H1 (cell line): ENCODE measurements at regions not wholly inside any gene's neighbourhood (a gene's known extent, or its start where the extent isn't known, plus 50 kb on each side); places are given as distances from the start of the nearest gene placed in this dataset.

Experiments
- CTCF ChIA-PET: fragments of 300-600 bp; sonication (Branson Sonifier 250); formaldehyde crosslinking; loops from one replicate; lab custom pipeline; 2021; ENCODE audit not compliant: partially characterized antibody; lab: Charles Lee
- POLR2A ChIA-PET: fragments of 300-600 bp; sonication (Branson Sonifier 250); formaldehyde crosslinking; loops from one replicate; lab custom pipeline; 2021; ENCODE audit warnings: inconsistent platforms; ENCODE audit not compliant: partially characterized antibody; lab: Charles Lee
- DNase-seq, 2 experiments: peaks; one replicate each; pipeline versions ENCODE4 v3.0.0 to v3.0.0-alpha.2; 2010 to 2022; ENCODE audit warnings: low spot score in 2 of 2, low read depth in 1 of 2, mixed read lengths in 1 of 2
- FAIRE-seq: peaks from 2 replicates; lab custom pipeline; 2011; peaks lifted over from hg19 to GRCh38; lab: Jason Lieb, UNC
- H2AFZ ChIP-seq: 2 replicates; pipeline ENCODE4 v1.8.1; 2012; ENCODE audit warnings: low read length, inconsistent platforms
- H2AK5ac ChIP-seq: 2 replicates; pipeline ENCODE4 v1.6.1; 2013; ENCODE audit warnings: low read depth, low read length
- H2BK120ac ChIP-seq: replicated peaks from 2 replicates; pipeline ENCODE3; 2013; ENCODE audit warnings: low read depth, low read length, inconsistent platforms
- H2BK12ac ChIP-seq: 2 replicates; pipeline ENCODE4 v1.6.1; 2013; ENCODE audit warnings: low read depth, low read length
- H2BK15ac ChIP-seq: 2 replicates; pipeline ENCODE4 v1.6.1; 2013; ENCODE audit warnings: low read length
- H2BK20ac ChIP-seq: 2 replicates; pipeline ENCODE4 v1.6.1; 2013; ENCODE audit warnings: low read length
- H2BK5ac ChIP-seq: 2 replicates; pipeline ENCODE4 v1.6.1; 2013; ENCODE audit warnings: low read depth, low read length
- H3K14ac ChIP-seq: 2 replicates; pipeline ENCODE4 v1.6.1; 2013; ENCODE audit warnings: inconsistent platforms; ENCODE audit not compliant: insufficient read length
- H3K18ac ChIP-seq: 2 replicates; pipeline ENCODE4 v1.6.1; 2013; ENCODE audit warnings: low read length; ENCODE audit errors: extremely low read depth
- H3K23ac ChIP-seq: 2 replicates; pipeline ENCODE4 v1.6.1; 2013; ENCODE audit warnings: inconsistent platforms; ENCODE audit not compliant: insufficient read length
- H3K23me2 ChIP-seq: 2 replicates; pipeline ENCODE4 v1.6.1; 2013; ENCODE audit warnings: low read depth, low read length
- H3K27ac ChIP-seq: 2 replicates; pipeline ENCODE4 v1.6.1; 2011; ENCODE audit warnings: low read depth, low read length, inconsistent platforms
- H3K27me3 ChIP-seq, 4 experiments: replicated peaks in 1 of 4; 1 replicate in 1 of 4; 2 replicates in 3 of 4; pipeline versions ENCODE4 v1.6.1 to v1.8.1; 2011 to 2013; ENCODE audit warnings: low read length in 3 of 4, mild to moderate bottlenecking in 3 of 4, inconsistent platforms in 2 of 4, mixed read lengths in 2 of 4, moderate library complexity in 1 of 4; ENCODE audit not compliant: control insufficient read depth in 3 of 4, insufficient read depth in 3 of 4; ENCODE audit errors: extremely low read depth in 1 of 4
- H3K36me3 ChIP-seq, 4 experiments: 2 replicates each; pipeline versions ENCODE4 v1.6.1 to v1.8.1; 2011 to 2013; ENCODE audit warnings: mild to moderate bottlenecking in 4 of 4, low read length in 3 of 4, moderate library complexity in 2 of 4, control low read depth in 1 of 4, inconsistent platforms in 1 of 4; ENCODE audit not compliant: insufficient read depth in 4 of 4, control insufficient read depth in 2 of 4
- H3K4ac ChIP-seq: replicated peaks from 2 replicates; pipeline ENCODE3; 2013; ENCODE audit warnings: low read length, low read depth, mixed read lengths, inconsistent platforms; ENCODE audit not compliant: insufficient read length
- H3K4me1 ChIP-seq, 4 experiments: replicated peaks in 1 of 4; 1 replicate in 1 of 4; 2 replicates in 3 of 4; pipeline versions ENCODE4 v1.6.1 to v1.8.1; 2011 to 2013; ENCODE audit warnings: low read length in 3 of 4, inconsistent platforms in 2 of 4, mixed read lengths in 1 of 4; ENCODE audit not compliant: insufficient read depth in 4 of 4, control insufficient read depth in 3 of 4
- H3K4me2 ChIP-seq, 2 experiments: 2 replicates each; pipeline versions ENCODE4 v1.6.1 to v1.8.1; 2011 to 2013; ENCODE audit warnings: low read depth in 2 of 2, low read length in 2 of 2, control low read depth in 1 of 2, inconsistent platforms in 1 of 2, mild to moderate bottlenecking in 1 of 2; ENCODE audit not compliant: insufficient read depth in 1 of 2
- H3K4me3 ChIP-seq, 4 experiments: fragments of 200-600, 300-600 bp in 1 of 4; sonication (generic), shearing (Covaris generic), sonication (Bioruptor Twin) in 1 of 4; 2 replicates each; pipeline versions ENCODE4 v1.5.1 to v1.8.1; 2011 to 2016; ENCODE audit warnings: low read length in 4 of 4, low read depth in 3 of 4, control low read depth in 2 of 4, inconsistent platforms in 2 of 4, mild to moderate bottlenecking in 2 of 4, mixed read lengths in 1 of 4, moderate library complexity in 1 of 4; ENCODE audit not compliant: insufficient read depth in 2 of 4; ENCODE audit errors: extremely low read depth in 1 of 4
- H3K56ac ChIP-seq: replicated peaks from 2 replicates; pipeline ENCODE3; 2013; ENCODE audit warnings: low read depth, mild to moderate bottlenecking, mixed read lengths, low read length, inconsistent platforms; ENCODE audit not compliant: insufficient read length
- H3K79me1 ChIP-seq: 2 replicates; pipeline ENCODE4 v1.6.1; 2013; ENCODE audit warnings: low read depth, low read length, control low read depth
- H3K79me2 ChIP-seq, 2 experiments: 2 replicates each; pipeline versions ENCODE4 v1.6.1 to v1.8.1; 2012 to 2013; ENCODE audit warnings: low read length in 2 of 2, mild to moderate bottlenecking in 2 of 2, inconsistent platforms in 1 of 2; ENCODE audit not compliant: insufficient read depth in 2 of 2, control insufficient read depth in 1 of 2
- H3K9ac ChIP-seq, 4 experiments: replicated peaks in 1 of 4; 1 replicate in 1 of 4; 2 replicates in 3 of 4; pipeline versions ENCODE4 v1.6.1 to v1.8.1; 2011 to 2013; ENCODE audit warnings: low read depth in 3 of 4, low read length in 3 of 4, control low read depth in 2 of 4, mild to moderate bottlenecking in 2 of 4, moderate library complexity in 2 of 4, inconsistent platforms in 1 of 4; ENCODE audit errors: extremely low read depth in 1 of 4
- H3K9me3 ChIP-seq, 2 experiments: 2 replicates each; pipeline versions ENCODE4 v1.6.1 to v1.8.1; 2012 to 2013; ENCODE audit warnings: mild to moderate bottlenecking in 2 of 2, moderate library complexity in 2 of 2, control low read depth in 1 of 2, inconsistent platforms in 1 of 2, low read depth in 1 of 2, low read length in 1 of 2, mixed read lengths in 1 of 2; ENCODE audit not compliant: insufficient read depth in 2 of 2
- H4K20me1 ChIP-seq, 2 experiments: replicated peaks in 1 of 2; 2 replicates each; pipeline versions ENCODE3 to v1.8.1; 2011 to 2013; ENCODE audit warnings: inconsistent platforms in 2 of 2, low read length in 2 of 2, mild to moderate bottlenecking in 1 of 2; ENCODE audit not compliant: insufficient read depth in 2 of 2, control insufficient read depth in 1 of 2
- H4K5ac ChIP-seq: 2 replicates; pipeline ENCODE4 v1.6.1; 2013; ENCODE audit warnings: low read length, low read depth, mixed read lengths, inconsistent platforms; ENCODE audit not compliant: insufficient read length
- H4K8ac ChIP-seq: 2 replicates; pipeline ENCODE4 v1.8.0; 2013; ENCODE audit warnings: mild to moderate bottlenecking, moderate library complexity, low read length, inconsistent platforms; ENCODE audit not compliant: insufficient read depth; ENCODE audit errors: extremely low read depth
- H4K91ac ChIP-seq: replicated peaks from 2 replicates; pipeline ENCODE3; 2013; ENCODE audit warnings: low read length, mixed read lengths, inconsistent platforms; ENCODE audit not compliant: insufficient read length
- BRCA1 ChIP-seq: IDR thresholded peaks from 2 replicates; pipeline ENCODE4 v1.6.1; 2012; ENCODE audit warnings: low read depth, low read length, improper control_type of control experiment
- EGR1 ChIP-seq: IDR thresholded peaks from 2 replicates; pipeline ENCODE4 v1.6.1; 2011; ENCODE audit warnings: low read depth, low read length, borderline replicate concordance
- JUND ChIP-seq: IDR thresholded peaks from 2 replicates; pipeline ENCODE4 v1.6.1; 2011; ENCODE audit warnings: mild to moderate bottlenecking, improper control_type of control experiment, low read length
- POU5F1 ChIP-seq: IDR thresholded peaks from 2 replicates; pipeline ENCODE4 v1.6.1; 2011; ENCODE audit warnings: low read depth, mild to moderate bottlenecking, low read length, moderate library complexity
- SIN3A ChIP-seq, 2 experiments: IDR thresholded peaks in 1 of 2; conservative IDR thresholded peaks in 1 of 2; 2 replicates each; pipeline ENCODE4 v1.6.1; 2011 to 2012; ENCODE audit warnings: low read length in 2 of 2, improper control_type of control experiment in 1 of 2, low read depth in 1 of 2, mild to moderate bottlenecking in 1 of 2
- WGBS, 2 experiments: shearing (Covaris generic) in 1 of 2; methylation state at CpG; one replicate each; pipeline versions ENCODE4 v1.1.6 to v1.1.7; 2013 to 2015; ENCODE audit warnings: low lambda C conversion rate in 2 of 2, mixed read lengths in 2 of 2, inconsistent platforms in 1 of 2, low coverage in 1 of 2, missing lambda C conversion rate in 1 of 2; ENCODE audit not compliant: insufficient replicate concordance in 2 of 2, insufficient coverage in 1 of 2, insufficient read length in 1 of 2; ENCODE audit errors: extremely low coverage in 1 of 2, missing lambda C conversion rate in 1 of 2; 5-methylcytosine and 5-hydroxymethylcytosine counted together
- TF ChIP-seq, protein P1 (sequence below): IDR thresholded peaks from 2 replicates; pipeline ENCODE4 v1.6.1; 2011; ENCODE audit warnings: low read length, improper control_type of control experiment

DNA sequence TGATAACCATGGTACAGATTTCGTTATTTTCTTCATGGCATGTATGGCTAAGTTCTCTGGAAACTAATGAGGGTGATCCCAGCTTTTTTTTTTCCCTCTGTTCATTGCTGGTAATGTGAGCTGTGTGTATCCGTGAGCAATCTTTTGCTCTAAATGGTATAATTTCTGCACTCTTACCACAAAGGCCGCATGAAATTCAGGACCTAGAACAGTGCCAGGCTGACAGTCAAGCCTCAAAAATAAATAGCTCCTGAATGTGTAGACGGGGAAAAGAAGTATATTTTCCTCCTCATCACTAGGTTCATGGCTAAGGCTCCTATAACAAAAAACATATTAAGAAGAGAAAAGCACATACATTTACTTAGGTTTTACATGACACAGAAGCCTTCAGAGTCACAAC, 140.2 kb upstream of the RMST start:
- Histone ChIP-seq H3K27ac (no peak overlapping the region), H3K9ac (no peak overlapping the region), H3K79me2 (no peaks in the 10 kb centered on the region), H3K23me2 (no peaks in the 10 kb centered on the region), H3K4me1 (peaks cover 3 to 24% (median 15%) of the 10 kb centered on the region in 4 experiments; a peak in 6 of 7 replicates), H3K9me3 (no peaks in the 10 kb centered on the region), H3K14ac (no peak overlapping the region), H2AFZ (no peak overlapping the region), H3K23ac (no peak overlapping the region), H2AK5ac (no peak overlapping the region), H2BK15ac (no peak overlapping the region), H3K56ac (no peak overlapping the region), H2BK5ac (no peak overlapping the region), H2BK20ac (0 out of 2 replicates have a peak overlapping the region, but pooled peaks have one; percentile 15), H2BK12ac (no peak overlapping the region), H4K20me1 (no peaks in the 10 kb centered on the region), H4K5ac (no peak overlapping the region), H3K27me3 (peaks cover 0 to 4% (median 2%) of the 10 kb centered on the region in 4 experiments; a peak in 1 of 7 replicates), H3K4ac (no peak overlapping the region), H3K4me3 (peak overlapping the region in 1 of 4 experiments; percentile 3; a peak in 1 of 8 replicates), H3K18ac (no peak overlapping the region), H4K91ac (no peak overlapping the region), H3K79me1 (no peaks in the 10 kb centered on the region), H2BK120ac (no peak overlapping the region), H3K4me2 (peak overlapping the region; percentile 24 to 32; a peak in 3 of 4 replicates), H4K8ac (no peak overlapping the region), H3K36me3 (no peaks in the 10 kb centered on the region)
- 55% methylated on average over 4 of the region's 4 CpGs; no CpG with 5 or more reads in 1 of the 2 experiments for WGBS, 2 experiments
- DNase-seq (no peak), FAIRE-seq (peak; percentile 24)
- ChIA-PET CTCF (interaction anchor here (2.5 to 3.0 kb wide), 2 partner anchors 14 to 82 kb away, joined by 7 to 11 read pairs; no protein-coding TSS in a partner anchor), POLR2A (no interaction called here)
- TF ChIP-seq POU5F1, result no peak
- TF ChIP-seq JUND, result no peak
- TF ChIP-seq BRCA1, result no peak
- TF ChIP-seq SIN3A (conservative IDR thresholded peaks at IDR 0.05 in 1 of 2, IDR thresholded peaks at IDR 0.05 in 1 of 2; ENCODE audit: low read depth in 1 of 2, low read length in 2 of 2), result no peak
- TF ChIP-seq EGR1, result no peak
- TF ChIP-seq, protein P1, sequence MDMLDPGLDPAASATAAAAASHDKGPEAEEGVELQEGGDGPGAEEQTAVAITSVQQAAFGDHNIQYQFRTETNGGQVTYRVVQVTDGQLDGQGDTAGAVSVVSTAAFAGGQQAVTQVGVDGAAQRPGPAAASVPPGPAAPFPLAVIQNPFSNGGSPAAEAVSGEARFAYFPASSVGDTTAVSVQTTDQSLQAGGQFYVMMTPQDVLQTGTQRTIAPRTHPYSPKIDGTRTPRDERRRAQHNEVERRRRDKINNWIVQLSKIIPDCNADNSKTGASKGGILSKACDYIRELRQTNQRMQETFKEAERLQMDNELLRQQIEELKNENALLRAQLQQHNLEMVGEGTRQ, result no peak
